PC-9 (cell line): ENCODE measurements at regions not wholly inside any gene's neighbourhood (a gene's known extent, or its start where the extent isn't known, plus 50 kb on each side); places are given as distances from the start of the nearest gene placed in this dataset.

Source experiments
- CTCF ChIP-seq: fragments of 200-600 bp; sonication (generic); conservative IDR thresholded peaks from 2 replicates; pipeline ENCODE4 v1.6.1; 2017; ENCODE audit warnings: mixed run types, antibody characterized with exemption, mild to moderate bottlenecking, moderate library complexity
- EZH2 ChIP-seq: fragments of 200-600 bp; sonication (generic); IDR thresholded peaks from 2 replicates; pipeline ENCODE4 v1.8.0; 2017; ENCODE audit warnings: antibody characterized with exemption, low read depth

GRCh38 chr9:91065231-91066041 is 263.8 kb downstream of the SYK start:
- TF ChIP-seq EZH2 (no peak), CTCF (no peak)
